ENCODE measurements at regions not wholly inside any gene's neighbourhood (a gene's known extent, or its start where the extent isn't known, plus 50 kb on each side); places are given as distances from the start of the nearest gene placed in this dataset.
"Not testable (repeated sequence)": the region's sequence is repeated elsewhere in the genome, so short reads cannot be mapped to it uniquely, and the experiment has no call there.

DNA sequence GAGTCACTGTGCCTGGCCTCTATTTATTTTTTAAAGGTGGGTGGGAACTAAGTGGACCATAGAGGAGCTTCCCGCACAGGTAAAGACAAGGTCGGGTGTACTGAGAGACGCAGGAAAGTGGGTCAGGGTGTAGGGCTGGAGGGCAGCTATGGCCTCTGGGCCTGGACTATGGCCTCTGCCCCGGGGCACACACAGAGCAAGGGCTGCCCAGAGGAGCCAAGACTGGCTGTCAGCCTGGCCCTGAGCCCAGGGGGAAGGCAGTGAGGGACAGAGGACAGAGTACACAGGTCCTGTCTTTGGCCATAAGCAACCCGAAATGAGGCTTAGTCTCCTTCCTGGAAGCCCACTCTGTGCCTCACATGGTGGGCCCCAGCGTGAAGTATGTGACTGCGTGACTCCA, 102.1 kb upstream of the PRB2 start:
- Histone ChIP-seq H2AFZ (ENCODE audit: insufficient read depth, low read depth, low read length, poor library complexity, severe bottlenecking) (no peak overlapping the region), H3K36me3 (replicated peaks in 1 of 2; ENCODE audit: control extremely low read depth in 1 of 2, control insufficient read depth in 1 of 2, extremely low read depth in 1 of 2, insufficient read depth in 2 of 2, low read length in 1 of 2) (no peaks in the 10 kb centered on the region), H3K27me3 (replicated peaks in 1 of 4; ENCODE audit: control extremely low read depth in 1 of 4, control insufficient read depth in 3 of 4, insufficient read depth in 4 of 4, low read length in 3 of 4) (peaks cover 0 to 34% (median 15%) of the 10 kb centered on the region in 4 experiments), H3K9ac (ENCODE audit: low read length) (no peak overlapping the region), H3K4me1 (ENCODE audit: control insufficient read depth in 2 of 2, insufficient read depth in 2 of 2, low read length in 2 of 2) (peaks cover 23 to 26% of the 10 kb centered on the region in 2 donors), H3K79me2 (ENCODE audit: control insufficient read depth, insufficient read depth, low read length) (no peaks in the 10 kb centered on the region), H3K9me3 (ENCODE audit: control extremely low read depth in 1 of 3, control insufficient read depth in 2 of 3, insufficient read depth in 1 of 3, low read length in 2 of 3) (peaks cover 0 to 26% (median 0%) of the 10 kb centered on the region in 3 donors), H3K4me2 (replicated peaks; ENCODE audit: low read depth, low read length, poor library complexity, severe bottlenecking) (peak overlapping the region; percentile 54), H4K20me1 (ENCODE audit: control insufficient read depth, insufficient read depth, low read length, poor library complexity, severe bottlenecking) (no peaks in the 10 kb centered on the region), H3K27ac (ENCODE audit: low read length in 2 of 2) (no peak overlapping the region), H3K4me3 (ENCODE audit: control extremely low read depth in 1 of 5, extremely low read depth in 1 of 5, insufficient read depth in 1 of 5, low read depth in 2 of 5, low read length in 4 of 5) (no peak overlapping the region)
- CTCF ChIA-PET, result interaction anchor here (1.3 kb wide), 1 partner anchor 10 kb away, joined by 3 read pairs; no protein-coding TSS in a partner anchor
- ATAC-seq (ENCODE audit: low read depth) (no peak), DNase-seq (no peak)
- Mint-ChIP-seq H3K9me3 (ENCODE audit: insufficient read depth) (peaks cover 2% of the 10 kb centered on the region), H3K27me3 (peaks cover 52% of the 10 kb centered on the region), H3K27ac (no peak overlapping the region), H3K4me1 (peaks cover 21% of the 10 kb centered on the region), H3K4me3 (no peak overlapping the region)
- TF ChIP-seq, protein P1, sequence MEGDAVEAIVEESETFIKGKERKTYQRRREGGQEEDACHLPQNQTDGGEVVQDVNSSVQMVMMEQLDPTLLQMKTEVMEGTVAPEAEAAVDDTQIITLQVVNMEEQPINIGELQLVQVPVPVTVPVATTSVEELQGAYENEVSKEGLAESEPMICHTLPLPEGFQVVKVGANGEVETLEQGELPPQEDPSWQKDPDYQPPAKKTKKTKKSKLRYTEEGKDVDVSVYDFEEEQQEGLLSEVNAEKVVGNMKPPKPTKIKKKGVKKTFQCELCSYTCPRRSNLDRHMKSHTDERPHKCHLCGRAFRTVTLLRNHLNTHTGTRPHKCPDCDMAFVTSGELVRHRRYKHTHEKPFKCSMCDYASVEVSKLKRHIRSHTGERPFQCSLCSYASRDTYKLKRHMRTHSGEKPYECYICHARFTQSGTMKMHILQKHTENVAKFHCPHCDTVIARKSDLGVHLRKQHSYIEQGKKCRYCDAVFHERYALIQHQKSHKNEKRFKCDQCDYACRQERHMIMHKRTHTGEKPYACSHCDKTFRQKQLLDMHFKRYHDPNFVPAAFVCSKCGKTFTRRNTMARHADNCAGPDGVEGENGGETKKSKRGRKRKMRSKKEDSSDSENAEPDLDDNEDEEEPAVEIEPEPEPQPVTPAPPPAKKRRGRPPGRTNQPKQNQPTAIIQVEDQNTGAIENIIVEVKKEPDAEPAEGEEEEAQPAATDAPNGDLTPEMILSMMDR (IDR thresholded peaks at IDR 0.05), result no peak
- no peak for TF ChIP-seq EZH2 (IDR thresholded peaks at IDR 0.05; ENCODE audit: borderline replicate concordance, insufficient read depth, low read depth, low read length, poor library complexity, severe bottlenecking)
- intact Hi-C loops (cut with micrococcal nuclease), result no loop called here
- POLR2A ChIA-PET, result no interaction called here
- 92% methylated on average over 6 of the region's 7 CpGs for WGBS (ENCODE audit: insufficient coverage)

DNA sequence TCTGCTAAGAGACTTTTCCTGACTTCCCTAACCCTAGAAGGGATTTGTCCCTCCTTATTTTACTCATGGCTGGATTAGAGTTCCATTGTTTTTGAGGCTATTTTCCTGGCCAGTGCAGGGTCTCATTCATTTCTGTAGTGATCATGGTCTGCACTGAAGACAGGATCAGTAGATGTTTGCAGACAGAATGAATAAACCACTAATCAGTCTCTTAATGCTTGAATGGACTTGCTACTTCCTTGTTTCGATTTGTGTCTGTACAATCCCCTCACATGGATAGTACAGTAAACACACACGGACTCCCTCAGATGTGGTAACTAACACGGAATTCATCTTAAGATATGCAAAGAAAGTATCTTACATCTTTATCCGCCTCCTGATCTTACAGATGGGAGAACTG, 102.6 kb upstream of the PRB2 start:
- TF ChIP-seq, protein P1 (IDR thresholded peaks at IDR 0.05), result no peak
- no peak for TF ChIP-seq EZH2 (IDR thresholded peaks at IDR 0.05; ENCODE audit: borderline replicate concordance, insufficient read depth, low read depth, low read length, poor library complexity, severe bottlenecking)
- Mint-ChIP-seq H3K9me3 (ENCODE audit: insufficient read depth) (peaks cover 2% of the 10 kb centered on the region), H3K27ac (peak overlapping the region; percentile 62), H3K4me1 (peaks cover 21% of the 10 kb centered on the region), H3K27me3 (peaks cover 50% of the 10 kb centered on the region), H3K4me3 (peak overlapping the region; percentile 66)
- peak overlapping the region; percentile 54 for H3K4me2 ChIP-seq (replicated peaks; ENCODE audit: low read depth, low read length, poor library complexity, severe bottlenecking)
- ATAC-seq (ENCODE audit: low read depth) (peak; percentile 78), DNase-seq (peak; percentile 61)
- ChIA-PET CTCF (interaction anchor here (1.3 kb wide), 1 partner anchor 11 kb away, joined by 3 read pairs; no protein-coding TSS in a partner anchor), POLR2A (no interaction called here)
- intact Hi-C loops (cut with micrococcal nuclease), result no loop called here
- H4K20me1 ChIP-seq (ENCODE audit: control insufficient read depth, insufficient read depth, low read length, poor library complexity, severe bottlenecking), result no peaks in the 10 kb centered on the region
- H3K27me3 ChIP-seq (replicated peaks in 1 of 4; ENCODE audit: control extremely low read depth in 1 of 4, control insufficient read depth in 3 of 4, insufficient read depth in 4 of 4, low read length in 3 of 4), result peaks cover 0 to 34% (median 15%) of the 10 kb centered on the region in 4 experiments
- H3K79me2 ChIP-seq (ENCODE audit: control insufficient read depth, insufficient read depth, low read length), result no peaks in the 10 kb centered on the region
- no peak overlapping the region for H3K27ac ChIP-seq (ENCODE audit: low read length in 2 of 2)
- H3K4me3 ChIP-seq (ENCODE audit: control extremely low read depth in 1 of 5, extremely low read depth in 1 of 5, insufficient read depth in 1 of 5, low read depth in 2 of 5, low read length in 4 of 5), result no peak overlapping the region
- peaks cover 23 to 26% of the 10 kb centered on the region in 2 donors for H3K4me1 ChIP-seq (ENCODE audit: control insufficient read depth in 2 of 2, insufficient read depth in 2 of 2, low read length in 2 of 2)
- H3K9me3 ChIP-seq (ENCODE audit: control extremely low read depth in 1 of 3, control insufficient read depth in 2 of 3, insufficient read depth in 1 of 3, low read length in 2 of 3), result peaks cover 0 to 26% (median 0%) of the 10 kb centered on the region in 3 donors
- no peaks in the 10 kb centered on the region for H3K36me3 ChIP-seq (replicated peaks in 1 of 2; ENCODE audit: control extremely low read depth in 1 of 2, control insufficient read depth in 1 of 2, extremely low read depth in 1 of 2, insufficient read depth in 2 of 2, low read length in 1 of 2)
- peak overlapping the region; percentile 30 for H3K9ac ChIP-seq (ENCODE audit: low read length)
- 13% methylated on average over 1 of the region's 4 CpGs for WGBS (ENCODE audit: insufficient coverage)
- H2AFZ ChIP-seq (ENCODE audit: insufficient read depth, low read depth, low read length, poor library complexity, severe bottlenecking), result peak overlapping the region; percentile 11

DNA sequence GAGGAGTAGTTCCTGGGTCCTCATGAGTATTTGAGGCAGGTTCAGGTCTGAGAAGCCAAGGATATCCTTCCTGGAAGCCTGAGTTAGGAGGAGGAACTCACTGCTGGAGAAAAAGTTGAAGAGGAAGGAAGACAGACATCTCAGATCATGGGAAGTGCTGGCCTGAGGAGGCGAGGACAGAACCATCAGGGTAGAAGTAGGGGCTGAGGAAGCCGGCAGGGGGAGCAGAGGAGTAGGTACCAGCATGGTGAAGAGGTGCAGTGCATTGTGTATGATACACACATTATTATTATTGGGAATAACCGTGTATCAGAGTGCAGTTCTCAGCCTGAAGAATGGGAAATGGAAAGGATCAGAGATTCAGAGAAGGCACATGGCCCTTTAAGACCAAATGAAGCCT, 103.2 kb upstream of the PRB2 start:
- Histone ChIP-seq H2AFZ (ENCODE audit: insufficient read depth, low read depth, low read length, poor library complexity, severe bottlenecking) (peak overlapping the region; percentile 11), H3K4me2 (replicated peaks; ENCODE audit: low read depth, low read length, poor library complexity, severe bottlenecking) (peak overlapping the region; percentile 54), H3K4me1 (ENCODE audit: control insufficient read depth in 2 of 2, insufficient read depth in 2 of 2, low read length in 2 of 2) (peaks cover 23 to 26% of the 10 kb centered on the region in 2 donors), H3K27me3 (replicated peaks in 1 of 4; ENCODE audit: control extremely low read depth in 1 of 4, control insufficient read depth in 3 of 4, insufficient read depth in 4 of 4, low read length in 3 of 4) (peaks cover 0 to 34% (median 15%) of the 10 kb centered on the region in 4 experiments), H3K9ac (ENCODE audit: low read length) (peak overlapping the region; percentile 30), H3K9me3 (ENCODE audit: control extremely low read depth in 1 of 3, control insufficient read depth in 2 of 3, insufficient read depth in 1 of 3, low read length in 2 of 3) (peaks cover 0 to 26% (median 0%) of the 10 kb centered on the region in 3 donors)
- H4K20me1 ChIP-seq (ENCODE audit: control insufficient read depth, insufficient read depth, low read length, poor library complexity, severe bottlenecking); DNase-seq; POLR2A ChIA-PET; H3K4me3 ChIP-seq (ENCODE audit: control extremely low read depth in 1 of 5, extremely low read depth in 1 of 5, insufficient read depth in 1 of 5, low read depth in 2 of 5, low read length in 4 of 5); H3K9me3 Mint-ChIP-seq (ENCODE audit: insufficient read depth); CTCF ChIA-PET; intact Hi-C loops (cut with micrococcal nuclease); H3K36me3 ChIP-seq (replicated peaks in 1 of 2; ENCODE audit: control extremely low read depth in 1 of 2, control insufficient read depth in 1 of 2, extremely low read depth in 1 of 2, insufficient read depth in 2 of 2, low read length in 1 of 2); H3K27ac ChIP-seq (ENCODE audit: low read length in 2 of 2); H3K79me2 ChIP-seq (ENCODE audit: control insufficient read depth, insufficient read depth, low read length); ATAC-seq (ENCODE audit: low read depth): not testable (repeated sequence)
- WGBS (ENCODE audit: insufficient coverage), result no CpG with 5 or more reads among the region's 3 CpGs
- Mint-ChIP-seq H3K27me3 (peaks cover 48% of the 10 kb centered on the region), H3K4me3 (peak overlapping the region; percentile 66), H3K27ac (peak overlapping the region; percentile 62), H3K4me1 (peaks cover 21% of the 10 kb centered on the region)
